DND-41 (cell line): ENCODE measurements at regions not wholly inside any gene's neighbourhood (a gene's known extent, or its start where the extent isn't known, plus 50 kb on each side); places are given as distances from the start of the nearest gene placed in this dataset.

Experiments used
- EZH2 ChIP-seq: IDR thresholded peaks from 3 replicates; pipeline ENCODE4 v1.6.1; 2012; ENCODE audit warnings: borderline replicate concordance, low read depth, mild to moderate bottlenecking, moderate library complexity, low read length, inconsistent platforms; ENCODE audit not compliant: severe bottlenecking
- TF ChIP-seq, protein P1 (sequence below): IDR thresholded peaks from 2 replicates; pipeline ENCODE4 v1.5.1; 2012; ENCODE audit warnings: borderline replicate concordance, low read length, moderate library complexity, mild to moderate bottlenecking; ENCODE audit not compliant: poor library complexity, severe bottlenecking; ENCODE audit errors: extremely low read depth

DNA sequence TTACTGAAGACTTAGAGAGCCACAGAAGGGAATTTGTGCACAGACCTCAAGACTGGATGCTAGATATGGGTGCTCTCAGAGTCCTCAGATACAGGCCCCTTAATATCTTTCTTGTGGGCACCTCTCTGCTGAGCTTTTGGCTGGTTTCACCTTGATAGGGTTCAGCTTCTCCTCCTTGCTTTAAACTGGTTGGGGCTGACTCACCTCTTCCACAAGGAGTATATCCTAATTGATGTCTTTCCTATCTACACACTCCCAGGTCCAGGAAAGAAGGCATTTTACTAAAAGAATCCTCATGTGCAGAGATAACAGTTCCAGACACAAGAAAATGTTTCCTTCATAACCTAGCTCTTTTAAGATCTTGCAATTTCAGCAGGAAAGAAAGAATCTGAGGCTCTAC is 284.4 kb downstream of the NDFIP2 start:
- TF ChIP-seq, protein P1, sequence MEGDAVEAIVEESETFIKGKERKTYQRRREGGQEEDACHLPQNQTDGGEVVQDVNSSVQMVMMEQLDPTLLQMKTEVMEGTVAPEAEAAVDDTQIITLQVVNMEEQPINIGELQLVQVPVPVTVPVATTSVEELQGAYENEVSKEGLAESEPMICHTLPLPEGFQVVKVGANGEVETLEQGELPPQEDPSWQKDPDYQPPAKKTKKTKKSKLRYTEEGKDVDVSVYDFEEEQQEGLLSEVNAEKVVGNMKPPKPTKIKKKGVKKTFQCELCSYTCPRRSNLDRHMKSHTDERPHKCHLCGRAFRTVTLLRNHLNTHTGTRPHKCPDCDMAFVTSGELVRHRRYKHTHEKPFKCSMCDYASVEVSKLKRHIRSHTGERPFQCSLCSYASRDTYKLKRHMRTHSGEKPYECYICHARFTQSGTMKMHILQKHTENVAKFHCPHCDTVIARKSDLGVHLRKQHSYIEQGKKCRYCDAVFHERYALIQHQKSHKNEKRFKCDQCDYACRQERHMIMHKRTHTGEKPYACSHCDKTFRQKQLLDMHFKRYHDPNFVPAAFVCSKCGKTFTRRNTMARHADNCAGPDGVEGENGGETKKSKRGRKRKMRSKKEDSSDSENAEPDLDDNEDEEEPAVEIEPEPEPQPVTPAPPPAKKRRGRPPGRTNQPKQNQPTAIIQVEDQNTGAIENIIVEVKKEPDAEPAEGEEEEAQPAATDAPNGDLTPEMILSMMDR, result no peak
- no peak for TF ChIP-seq EZH2
